GM19351 (cell line): ENCODE measurements at regions not wholly inside any gene's neighbourhood (a gene's known extent, or its start where the extent isn't known, plus 50 kb on each side); places are given as distances from the start of the nearest gene placed in this dataset.

ENCODE experiments used
- ATAC-seq: cut with Tn5 transposase; IDR thresholded peaks from one replicate; pipeline ENCODE4 v1.9.1; 2021; ENCODE audit warnings: mild to moderate bottlenecking, moderate library complexity; ENCODE audit not compliant: unreplicated experiment

GRCh38 chr5:96247097-96247701, 185.8 kb downstream of the PCSK1 start:
- ATAC-seq, result no peak

- ATAC-seq, result no peak
Measured at GRCh38 chr5:96245140-96246091, 187.6 kb downstream of the PCSK1 start.

- no peak for ATAC-seq
Measured at GRCh38 chr5:96244696-96245095, 188.4 kb downstream of the PCSK1 start.

- ATAC-seq, result no peak
Measured at GRCh38 chr5:96243862-96244261, 189.2 kb downstream of the PCSK1 start.

- ATAC-seq, result no peak
Measured at GRCh38 chr5:96243203-96243602, 189.8 kb downstream of the PCSK1 start.

- no peak for ATAC-seq
Measured at GRCh38 chr5:96242571-96242970, 190.5 kb downstream of the PCSK1 start.

GRCh38 chr5:96236831-96237230, 196.2 kb downstream of the PCSK1 start:
- no peak for ATAC-seq

- no peak for ATAC-seq
Measured at GRCh38 chr5:96236051-96236450, 197.0 kb downstream of the PCSK1 start.

- ATAC-seq, result no peak
Measured at GRCh38 chr5:96235008-96235910, 197.8 kb downstream of the PCSK1 start.

GRCh38 chr5:96232602-96233001, 200.4 kb downstream of the PCSK1 start:
- ATAC-seq, result no peak

- ATAC-seq, result no peak
Measured at GRCh38 chr5:96229188-96229587, 203.9 kb downstream of the PCSK1 start.

GRCh38 chr5:96228408-96228807, 204.6 kb downstream of the PCSK1 start:
- no peak for ATAC-seq

- ATAC-seq, result no peak
Measured at GRCh38 chr5:96227957-96228356, 205.1 kb downstream of the PCSK1 start.

GRCh38 chr5:96226941-96227552, 206.0 kb downstream of the PCSK1 start:
- ATAC-seq, result no peak

- ATAC-seq, result no peak
Measured at GRCh38 chr5:96222129-96222528, 210.9 kb downstream of the PCSK1 start.

GRCh38 chr5:96220610-96221390, 212.2 kb downstream of the PCSK1 start:
- peak; percentile 89 for ATAC-seq

- ATAC-seq, result no peak
Measured at GRCh38 chr5:96219580-96220281, 213.3 kb downstream of the PCSK1 start.

GRCh38 chr5:96218653-96219052, 214.4 kb downstream of the PCSK1 start:
- no peak for ATAC-seq

- no peak for ATAC-seq
Measured at GRCh38 chr5:96214442-96215197, 218.4 kb downstream of the PCSK1 start.
